Smooth muscle cell (in vitro differentiated cells): ENCODE measurements at regions not wholly inside any gene's neighbourhood (a gene's known extent, or its start where the extent isn't known, plus 50 kb on each side); places are given as distances from the start of the nearest gene placed in this dataset.

ENCODE experiments used
- DNase-seq: peaks from one replicate; lab custom pipeline; 2025; ENCODE audit not compliant: unreplicated experiment; lab: John Stamatoyannopoulos, UW
- H2AFZ ChIP-seq: fragments of 200-600 bp; sonication (generic); 2 replicates; pipeline ENCODE4 v1.6.0; 2016; ENCODE audit warnings: antibody characterized with exemption, low read depth, mild to moderate bottlenecking
- H3F3A ChIP-seq: fragments of 200-600 bp; sonication (generic); 2 replicates; pipeline ENCODE4 v1.6.0; 2017; ENCODE audit warnings: antibody characterized with exemption, low read depth
- H3K27ac ChIP-seq: fragments of 200-600 bp; sonication (generic); 2 replicates; pipeline ENCODE4 v1.5.1; 2016; ENCODE audit warnings: low read depth, mild to moderate bottlenecking
- H3K27me3 ChIP-seq: fragments of 200-600 bp; sonication (generic); 2 replicates; pipeline ENCODE4 v1.6.1; 2016; ENCODE audit warnings: low read depth, mild to moderate bottlenecking
- H3K36me3 ChIP-seq: fragments of 200-600 bp; sonication (generic); 2 replicates; pipeline ENCODE4 v1.5.1; 2016; ENCODE audit warnings: low read depth
- H3K4me1 ChIP-seq: fragments of 200-600 bp; sonication (generic); 2 replicates; pipeline ENCODE4 v1.5.1; 2016; ENCODE audit warnings: low read depth
- H3K4me2 ChIP-seq: fragments of 200-600 bp; sonication (generic); 2 replicates; pipeline ENCODE4 v1.6.0; 2016; ENCODE audit warnings: mild to moderate bottlenecking
- H3K4me3 ChIP-seq: fragments of 200-600 bp; sonication (generic); 2 replicates; pipeline ENCODE4 v1.5.1; 2016; ENCODE audit warnings: mild to moderate bottlenecking
- H3K79me2 ChIP-seq: fragments of 200-600 bp; sonication (generic); 2 replicates; pipeline ENCODE4 v1.6.0; 2016; ENCODE audit warnings: low read depth, mild to moderate bottlenecking
- H3K9ac ChIP-seq: fragments of 200-600 bp; sonication (generic); 2 replicates; pipeline ENCODE4 v1.6.0; 2016; ENCODE audit warnings: low read depth
- H3K9me3 ChIP-seq: fragments of 200-600 bp; sonication (generic); replicated peaks from 2 replicates; pipeline ENCODE4 v1.5.1; 2016; ENCODE audit warnings: low read depth
- H4K20me1 ChIP-seq: fragments of 200-600 bp; sonication (generic); 2 replicates; pipeline ENCODE4 v1.6.0; 2016; ENCODE audit warnings: low read depth
- CTCF ChIP-seq: fragments of 200-600 bp; sonication (generic); IDR thresholded peaks from 2 replicates; pipeline ENCODE4 v1.5.1; 2017; ENCODE audit warnings: borderline replicate concordance, mild to moderate bottlenecking, antibody characterized with exemption; ENCODE audit not compliant: insufficient read depth, poor library complexity, severe bottlenecking
- WGBS: methylation state at CpG from one replicate; pipeline ENCODE4 v1.1.7; 2016; ENCODE audit warnings: low lambda C conversion rate; 5-methylcytosine and 5-hydroxymethylcytosine counted together

- Histone ChIP-seq H3K4me1 (no peaks in the 10 kb centered on the region), H3K9me3 (no peaks in the 10 kb centered on the region), H3K36me3 (no peaks in the 10 kb centered on the region), H4K20me1 (no peaks in the 10 kb centered on the region), H3K4me3 (no peak overlapping the region), H2AFZ (no peak overlapping the region), H3K27ac (no peak overlapping the region), H3K79me2 (no peaks in the 10 kb centered on the region), H3F3A (no peaks in the 10 kb centered on the region), H3K9ac (no peak overlapping the region), H3K4me2 (no peak overlapping the region), H3K27me3 (no peaks in the 10 kb centered on the region)
- no peak for TF ChIP-seq CTCF
- WGBS = 96% methylated on average over 5 of the region's 5 CpGs
- DNase-seq = no peak
Measured at GRCh38 chr6:169108753-169109152, 144.9 kb downstream of the THBS2 start.

GRCh38 chr6:169106176-169106575 lies 147.5 kb downstream of the THBS2 start:
- DNase-seq = no peak
- H3K27ac ChIP-seq = no peak overlapping the region
- H3K4me2 ChIP-seq = no peak overlapping the region

GRCh38 chr6:169101981-169102380 lies 151.7 kb downstream of the THBS2 start:
- no peak for TF ChIP-seq CTCF
- no peak overlapping the region for H3K9ac ChIP-seq
- no peaks in the 10 kb centered on the region for H3K27me3 ChIP-seq
- no peak for DNase-seq
- no peaks in the 10 kb centered on the region for H3K36me3 ChIP-seq
- H2AFZ ChIP-seq = no peak overlapping the region
- H3K4me3 ChIP-seq = no peak overlapping the region
- no peaks in the 10 kb centered on the region for H3K79me2 ChIP-seq
- no peaks in the 10 kb centered on the region for H4K20me1 ChIP-seq
- H3K4me2 ChIP-seq = no peak overlapping the region
- peaks cover 7% of the 10 kb centered on the region for H3K4me1 ChIP-seq
- H3F3A ChIP-seq = no peaks in the 10 kb centered on the region
- no peak overlapping the region for H3K27ac ChIP-seq
- no peaks in the 10 kb centered on the region for H3K9me3 ChIP-seq

More at GRCh38 chr6:169106176-169106575, 147.5 kb downstream of the THBS2 start:
- 71% methylated on average over 2 of the region's 2 CpGs for WGBS
- Histone ChIP-seq H3K4me3 (no peak overlapping the region), H3K27me3 (no peaks in the 10 kb centered on the region), H3K36me3 (no peaks in the 10 kb centered on the region), H3K9me3 (no peaks in the 10 kb centered on the region), H3F3A (no peaks in the 10 kb centered on the region), H3K9ac (no peak overlapping the region), H4K20me1 (no peaks in the 10 kb centered on the region), H3K79me2 (no peaks in the 10 kb centered on the region), H2AFZ (no peak overlapping the region), H3K4me1 (no peaks in the 10 kb centered on the region)
- no peak for TF ChIP-seq CTCF

- Histone ChIP-seq H2AFZ (no peak overlapping the region), H3K9ac (no peak overlapping the region), H3K79me2 (no peaks in the 10 kb centered on the region), H3K4me3 (no peak overlapping the region), H4K20me1 (no peaks in the 10 kb centered on the region), H3K4me2 (no peak overlapping the region), H3K27me3 (no peaks in the 10 kb centered on the region), H3F3A (no peaks in the 10 kb centered on the region), H3K36me3 (no peaks in the 10 kb centered on the region), H3K4me1 (peaks cover 7% of the 10 kb centered on the region), H3K9me3 (no peaks in the 10 kb centered on the region), H3K27ac (no peak overlapping the region)
- 82% methylated on average over 6 of the region's 6 CpGs for WGBS
- no peak for DNase-seq
- no peak for TF ChIP-seq CTCF
Measured at GRCh38 chr6:169101036-169101805, 152.4 kb downstream of the THBS2 start.
